Bronchial epithelial cell (primary cell): ENCODE measurements at regions not wholly inside any gene's neighbourhood (a gene's known extent, or its start where the extent isn't known, plus 50 kb on each side); places are given as distances from the start of the nearest gene placed in this dataset.

Source experiments
- DNase-seq: peaks from one replicate; pipeline ENCODE4 v3.0.0-alpha.2; 2010; ENCODE audit warnings: low read depth
- FAIRE-seq: peaks from 2 replicates; lab custom pipeline; 2011; peaks lifted over from hg19 to GRCh38; lab: Jason Lieb, UNC
- H3K27me3 ChIP-seq: 2 replicates; pipeline ENCODE4 v1.5.1; 2011; ENCODE audit warnings: low read length; ENCODE audit not compliant: control insufficient read depth, insufficient read depth
- H3K36me3 ChIP-seq: 2 replicates; pipeline ENCODE4 v1.5.1; 2011; ENCODE audit warnings: low read length; ENCODE audit not compliant: control insufficient read depth, insufficient read depth
- H3K4me3 ChIP-seq: 2 replicates; pipeline ENCODE4 v1.5.1; 2011; ENCODE audit warnings: mild to moderate bottlenecking, low read depth, low read length, control low read depth
- CTCF ChIP-seq: IDR thresholded peaks from 2 replicates; pipeline ENCODE4 v1.5.1; 2011; ENCODE audit warnings: mild to moderate bottlenecking, moderate library complexity, low read length, control low read depth, inconsistent platforms; ENCODE audit not compliant: insufficient read depth, severe bottlenecking

- H3K27me3 ChIP-seq: no peaks in the 10 kb centered on the region
- H3K36me3 ChIP-seq: no peaks in the 10 kb centered on the region
- H3K4me3 ChIP-seq: no peak overlapping the region
- DNase-seq (no peak), FAIRE-seq (no peak)
- TF ChIP-seq CTCF: no peak
These were observed 492.6 kb downstream of the MIAT start for GRCh38 chr22:27149921-27150543.

GRCh38 chr22:27150544-27150941 is 493.2 kb downstream of the MIAT start:
- Histone ChIP-seq H3K4me3 (no peak overlapping the region), H3K27me3 (no peaks in the 10 kb centered on the region), H3K36me3 (no peaks in the 10 kb centered on the region)
- no peak for FAIRE-seq
- DNase-seq: peak; percentile 10
- TF ChIP-seq CTCF: no peak

GRCh38 chr22:27151407-27151806 is 494.0 kb downstream of the MIAT start:
- no peak for FAIRE-seq
- no peak for TF ChIP-seq CTCF
- no peak overlapping the region for H3K4me3 ChIP-seq
- DNase-seq: no peak
- H3K36me3 ChIP-seq: no peaks in the 10 kb centered on the region
- no peaks in the 10 kb centered on the region for H3K27me3 ChIP-seq

- DNase-seq: no peak
- TF ChIP-seq CTCF: no peak
- Histone ChIP-seq H3K4me3 (no peak overlapping the region), H3K36me3 (no peaks in the 10 kb centered on the region), H3K27me3 (no peaks in the 10 kb centered on the region)
- no peak for FAIRE-seq
These were observed 494.6 kb downstream of the MIAT start for GRCh38 chr22:27152033-27152432.

GRCh38 chr22:27152883-27153282 is 495.5 kb downstream of the MIAT start:
- Histone ChIP-seq H3K4me3 (no peak overlapping the region), H3K36me3 (no peaks in the 10 kb centered on the region), H3K27me3 (no peaks in the 10 kb centered on the region)
- DNase-seq (no peak), FAIRE-seq (no peak)
- TF ChIP-seq CTCF: no peak

GRCh38 chr22:27153386-27153785 is 496.0 kb downstream of the MIAT start:
- Histone ChIP-seq H3K4me3 (no peak overlapping the region), H3K36me3 (no peaks in the 10 kb centered on the region), H3K27me3 (no peaks in the 10 kb centered on the region)
- TF ChIP-seq CTCF: no peak
- FAIRE-seq (no peak), DNase-seq (no peak)
